GM18526 (cell line): ENCODE measurements at regions not wholly inside any gene's neighbourhood (a gene's known extent, or its start where the extent isn't known, plus 50 kb on each side); places are given as distances from the start of the nearest gene placed in this dataset.

Source experiments
- POLR2A ChIP-seq: IDR thresholded peaks from 3 replicates; pipeline ENCODE4 v1.6.1; 2011; ENCODE audit not compliant: insufficient read length; ENCODE audit errors: extremely low read depth

DNA sequence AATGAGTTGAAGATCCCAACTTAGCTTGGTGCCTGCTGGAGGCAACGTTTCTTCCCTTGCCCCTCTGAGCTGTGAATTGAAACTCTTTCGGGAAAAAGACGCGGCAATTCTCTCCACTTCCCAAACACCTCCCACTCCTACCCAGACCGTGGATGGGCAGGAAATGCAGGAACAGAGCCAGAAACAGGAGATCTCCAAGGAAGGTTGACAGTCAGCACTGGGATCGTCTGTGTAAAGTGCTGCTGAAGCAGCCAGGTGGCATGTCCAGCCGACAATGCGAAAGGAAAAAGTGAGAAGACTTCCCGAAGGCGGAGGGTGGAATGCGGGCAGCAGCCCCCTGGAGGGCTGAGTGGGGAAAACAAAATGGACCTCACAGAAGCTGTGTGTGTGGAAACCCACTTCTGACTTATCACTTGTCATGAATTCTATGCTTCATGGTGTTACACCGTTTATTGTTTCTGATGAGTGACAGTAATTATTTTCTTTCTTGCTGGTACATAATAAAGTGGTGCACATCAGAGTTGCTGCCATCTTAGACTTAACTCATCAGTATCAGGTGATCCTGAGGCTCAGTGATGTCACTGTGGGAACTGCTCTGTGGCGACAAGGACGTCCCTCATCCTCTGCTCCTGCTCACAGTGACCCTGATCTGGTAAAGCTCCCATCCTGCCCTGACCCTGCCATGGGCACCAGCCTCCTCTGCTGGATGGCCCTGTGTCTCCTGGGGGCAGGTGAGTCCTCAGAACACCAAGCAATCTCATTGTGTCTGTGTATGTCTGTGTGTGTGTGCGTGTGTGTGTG, 220.5 kb upstream of the PRSS1 start:
- TF ChIP-seq POLR2A: no peak

DNA sequence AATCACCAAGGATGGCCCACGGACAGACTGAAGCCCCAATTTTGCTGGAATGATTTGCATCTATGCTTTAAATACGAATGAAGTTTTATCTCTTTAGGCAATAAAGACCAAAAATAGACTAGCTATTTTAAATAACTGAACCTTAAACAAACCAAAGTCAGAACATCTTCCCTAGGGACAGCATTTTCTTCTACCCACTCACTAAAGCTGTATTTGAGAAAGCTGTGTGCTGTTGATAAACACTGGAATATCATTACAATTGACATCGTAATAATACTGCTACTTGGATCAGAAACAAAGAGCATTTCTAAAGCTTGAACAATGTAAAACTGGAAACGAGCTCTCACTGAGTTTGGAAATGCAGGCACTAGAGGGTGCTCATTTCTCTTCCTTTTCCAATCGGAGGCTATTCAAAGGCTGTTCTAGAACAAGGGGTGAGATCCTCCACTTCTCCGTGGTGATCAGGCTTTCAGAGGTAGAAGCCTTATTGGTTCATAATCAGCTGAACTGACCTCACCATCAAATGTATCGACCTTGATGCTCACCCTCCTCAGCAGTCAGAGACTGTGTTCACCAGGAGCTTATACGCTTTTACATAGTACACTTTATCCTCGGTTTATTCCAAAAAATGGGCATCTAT, 225.3 kb upstream of the PRSS1 start:
- TF ChIP-seq POLR2A: no peak

DNA sequence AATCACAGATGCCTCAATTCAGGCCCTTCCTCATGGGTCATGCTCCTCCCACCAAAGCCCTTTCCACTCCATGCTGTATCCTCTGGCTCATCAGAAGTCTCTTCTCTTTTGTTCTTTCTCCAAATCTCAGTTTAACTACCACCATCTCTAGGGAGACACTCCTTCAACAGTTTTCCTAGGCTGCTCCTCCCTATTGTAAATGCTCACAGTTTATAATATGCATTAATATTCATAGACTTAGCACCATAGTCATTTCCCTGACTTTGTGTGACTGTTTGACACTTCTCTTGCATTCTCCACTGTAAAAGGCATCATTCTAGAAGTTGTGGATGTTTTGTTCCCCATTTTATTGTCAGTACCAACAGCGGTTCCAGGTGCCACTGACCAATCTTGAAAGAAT, 226.5 kb upstream of the PRSS1 start:
- TF ChIP-seq POLR2A: no peak

DNA sequence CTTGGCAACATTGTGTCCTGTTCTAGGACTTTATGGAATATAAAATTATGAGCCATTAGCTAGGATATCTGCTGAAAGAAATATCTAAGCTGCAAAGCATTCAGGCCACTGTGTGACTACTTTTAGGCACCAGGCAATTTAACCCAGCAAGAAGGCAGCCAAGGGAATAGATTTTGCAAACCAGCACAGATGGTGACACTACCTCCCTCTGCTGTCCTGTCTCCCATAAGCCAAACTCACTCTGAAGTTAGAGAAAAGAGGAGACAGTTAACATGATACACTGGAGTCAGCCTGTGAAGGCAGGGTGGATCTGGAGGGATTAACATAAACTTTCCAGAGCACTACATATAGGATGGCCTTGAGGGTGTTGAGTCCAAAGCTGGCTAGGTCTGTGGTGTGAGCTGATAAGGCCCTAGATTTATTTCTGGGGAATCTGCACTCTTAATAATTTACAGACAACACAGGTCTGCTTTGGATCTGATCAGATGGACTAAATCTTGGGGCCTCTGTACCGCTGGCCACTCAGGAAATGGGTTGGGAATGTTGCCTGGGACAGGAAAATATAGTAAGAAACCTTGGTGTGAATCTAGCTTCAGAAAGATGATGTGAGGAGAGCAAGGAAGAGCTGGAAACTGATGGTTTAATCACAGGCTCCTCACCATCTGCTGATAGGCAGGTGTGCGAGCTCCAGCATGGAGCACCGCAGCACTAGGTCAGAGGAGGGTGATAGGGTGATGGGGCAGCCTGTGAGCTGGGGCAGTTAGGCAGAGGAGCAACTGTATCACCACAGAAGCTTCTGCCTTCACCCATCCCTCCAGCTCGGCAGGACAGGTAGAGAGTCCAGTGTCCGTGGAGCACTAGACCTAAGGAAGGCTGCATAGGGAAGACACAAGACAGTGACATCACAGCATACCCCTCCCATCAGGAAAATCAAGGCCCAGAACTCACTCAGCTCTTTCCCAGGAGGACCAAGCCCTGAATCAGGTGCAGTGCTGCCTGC, 229.9 kb upstream of the PRSS1 start:
- TF ChIP-seq POLR2A: no peak

DNA sequence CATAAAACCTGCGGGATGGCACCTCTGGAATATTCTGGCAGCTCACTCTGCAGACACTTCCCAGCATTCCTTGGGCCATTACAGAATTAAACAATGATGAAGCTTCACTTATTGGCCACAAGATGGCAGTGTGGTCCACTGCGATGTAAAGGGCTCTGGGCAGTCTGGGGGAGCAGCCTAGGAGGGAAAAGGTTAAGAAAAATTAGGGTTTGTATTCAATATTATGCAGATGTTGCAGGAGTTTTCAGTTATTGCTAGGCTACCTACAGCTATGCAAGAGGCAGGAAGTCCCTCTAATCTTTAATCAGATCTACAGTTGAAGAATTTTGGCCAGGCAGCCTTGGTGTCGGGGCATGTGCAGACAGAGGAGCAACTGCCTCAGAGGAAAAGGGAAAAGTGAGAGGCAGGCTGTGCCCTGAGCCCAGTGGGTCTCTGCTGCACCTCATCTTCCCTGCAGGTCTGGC, 233.2 kb upstream of the PRSS1 start:
- no peak for TF ChIP-seq POLR2A

DNA sequence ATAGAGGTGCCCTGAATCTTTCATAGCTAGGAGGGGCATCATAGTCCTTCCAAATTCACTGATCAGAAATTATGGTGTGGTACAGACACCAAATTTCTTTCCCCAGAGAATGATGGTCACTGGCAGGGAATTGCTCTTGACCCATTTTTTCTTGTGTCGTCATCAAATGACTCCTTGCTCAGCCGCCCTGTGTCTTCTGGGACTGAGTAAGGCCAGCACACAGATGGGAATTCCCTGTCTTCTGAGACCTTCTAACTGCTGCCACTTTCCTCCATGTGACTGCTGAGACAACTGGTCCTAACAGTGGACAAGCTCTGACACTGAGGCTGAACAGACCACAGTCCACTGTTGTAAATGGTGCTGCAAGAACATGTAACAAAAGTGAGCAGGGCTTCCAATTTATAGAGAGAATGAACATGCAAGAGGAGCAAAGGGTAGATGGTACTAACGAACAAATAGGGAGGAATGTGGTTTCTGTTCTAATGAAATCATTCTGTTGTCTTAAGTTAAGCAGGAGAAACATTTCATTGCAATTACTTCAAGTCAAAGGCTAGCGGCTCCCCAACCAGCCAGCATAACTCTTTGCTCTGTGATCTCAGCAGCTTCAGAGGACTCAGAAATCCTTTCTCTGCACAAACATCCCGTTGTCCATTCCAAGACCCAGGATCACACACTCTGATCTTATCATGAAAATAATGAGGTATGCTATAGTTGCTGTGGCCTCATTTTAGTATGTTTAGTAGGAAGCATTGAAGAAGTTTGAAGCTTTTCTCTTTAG, 235.9 kb upstream of the PRSS1 start:
- TF ChIP-seq POLR2A: no peak

DNA sequence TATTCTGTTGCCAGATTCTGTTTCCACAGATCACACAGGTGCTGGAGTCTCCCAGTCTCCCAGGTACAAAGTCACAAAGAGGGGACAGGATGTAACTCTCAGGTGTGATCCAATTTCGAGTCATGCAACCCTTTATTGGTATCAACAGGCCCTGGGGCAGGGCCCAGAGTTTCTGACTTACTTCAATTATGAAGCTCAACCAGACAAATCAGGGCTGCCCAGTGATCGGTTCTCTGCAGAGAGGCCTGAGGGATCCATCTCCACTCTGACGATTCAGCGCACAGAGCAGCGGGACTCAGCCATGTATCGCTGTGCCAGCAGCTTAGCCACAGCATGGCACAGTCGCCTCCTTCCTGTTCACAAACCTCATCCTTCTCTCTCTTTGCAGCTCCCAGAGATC, 237.5 kb upstream of the PRSS1 start:
- TF ChIP-seq POLR2A: no peak

DNA sequence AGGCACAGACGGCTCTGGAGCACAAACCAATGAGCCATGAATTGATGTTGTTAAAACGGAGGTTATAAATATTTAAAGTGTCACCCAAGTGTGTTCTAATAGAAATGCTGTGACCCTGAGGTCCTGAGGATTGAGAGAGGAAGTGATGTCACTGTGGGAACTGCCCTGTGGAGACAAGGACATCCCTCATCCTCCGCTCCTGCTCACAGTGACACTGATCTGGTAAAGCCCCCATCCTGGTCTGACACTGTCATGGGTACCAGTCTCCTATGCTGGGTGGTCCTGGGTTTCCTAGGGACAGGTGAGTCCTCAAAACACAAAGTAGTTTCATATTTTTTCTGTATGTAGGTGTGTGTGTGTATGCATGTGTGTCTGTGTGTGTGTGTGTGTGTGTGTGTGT, 237.9 kb upstream of the PRSS1 start:
- TF ChIP-seq POLR2A: no peak

DNA sequence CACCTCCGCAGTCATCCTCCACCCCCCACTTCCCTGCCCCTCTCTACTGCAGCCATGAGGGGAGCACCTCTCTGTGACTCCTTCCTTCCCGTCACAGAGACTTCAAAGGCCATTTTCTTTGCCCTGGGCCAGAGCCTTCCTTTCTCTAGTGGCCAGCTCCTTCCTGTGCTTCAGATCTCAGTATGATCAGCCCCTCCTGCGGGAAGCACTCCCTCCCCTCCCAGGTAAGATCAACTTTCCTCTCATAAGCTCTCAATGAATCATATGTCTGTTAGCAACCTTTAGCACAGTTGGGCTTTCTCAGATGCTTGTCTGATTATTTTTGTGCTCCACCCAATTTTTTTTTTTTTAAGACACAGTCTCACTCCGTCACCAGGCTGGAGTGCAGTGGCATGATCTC, 241.0 kb upstream of the PRSS1 start:
- TF ChIP-seq POLR2A: no peak

DNA sequence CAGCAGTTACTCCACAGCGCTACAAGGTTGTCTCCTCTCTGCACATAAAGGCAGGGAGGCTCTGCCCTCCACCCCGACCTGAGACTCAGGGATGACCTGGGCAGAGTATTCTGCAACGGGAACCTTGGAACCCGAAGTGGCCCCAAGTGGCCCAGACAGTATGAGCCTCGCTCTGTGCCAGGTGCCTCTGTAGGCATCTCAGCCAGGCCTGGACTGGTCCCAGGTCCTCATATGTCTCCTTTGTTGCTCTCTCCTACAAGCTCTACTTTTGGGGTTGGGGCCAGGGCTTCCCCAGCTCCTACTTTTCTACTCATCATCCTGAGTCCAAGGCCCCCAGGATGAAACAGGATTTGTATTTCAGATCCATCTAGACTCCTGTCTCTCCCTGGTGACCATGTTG, 241.5 kb upstream of the PRSS1 start:
- no peak for TF ChIP-seq POLR2A

DNA sequence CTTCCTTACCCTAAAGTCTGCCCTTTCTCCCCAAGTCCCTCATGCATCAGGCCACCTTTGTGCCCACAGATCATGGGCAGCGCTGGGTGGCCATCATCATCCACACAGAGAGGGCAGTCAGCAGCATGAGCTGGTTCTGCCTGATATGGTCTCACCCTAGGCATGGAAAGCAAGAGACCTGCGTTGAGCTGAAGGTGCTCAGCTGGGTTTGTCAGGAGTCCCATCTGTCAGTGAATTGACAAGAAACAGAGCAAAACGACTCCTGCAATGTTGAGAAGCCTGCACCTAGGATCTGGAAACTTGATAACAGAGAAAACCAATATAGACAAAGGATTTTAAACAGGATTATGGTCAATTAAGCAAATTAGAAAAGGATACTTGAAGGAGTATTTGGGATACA, 242.7 kb upstream of the PRSS1 start:
- TF ChIP-seq POLR2A: no peak

DNA sequence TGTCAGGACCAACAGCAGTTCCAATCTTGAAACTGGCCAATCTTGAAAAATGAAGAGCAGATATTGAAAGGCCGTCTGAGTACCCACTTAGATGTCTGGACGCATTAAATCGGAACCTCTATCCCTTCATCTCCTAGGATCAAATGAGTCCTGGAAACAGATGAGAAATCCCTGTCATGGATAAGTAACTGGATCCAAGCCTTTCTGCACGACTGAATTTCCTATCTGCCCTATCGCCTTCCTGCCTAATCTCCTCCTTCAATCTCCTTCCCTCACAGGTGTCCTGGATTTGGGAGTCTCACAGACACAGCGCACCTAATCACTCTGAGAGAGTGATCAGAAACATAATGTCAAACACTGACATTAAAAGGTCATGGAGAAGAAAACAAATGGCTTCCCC, 245.2 kb upstream of the PRSS58 start:
- no peak for TF ChIP-seq POLR2A

DNA sequence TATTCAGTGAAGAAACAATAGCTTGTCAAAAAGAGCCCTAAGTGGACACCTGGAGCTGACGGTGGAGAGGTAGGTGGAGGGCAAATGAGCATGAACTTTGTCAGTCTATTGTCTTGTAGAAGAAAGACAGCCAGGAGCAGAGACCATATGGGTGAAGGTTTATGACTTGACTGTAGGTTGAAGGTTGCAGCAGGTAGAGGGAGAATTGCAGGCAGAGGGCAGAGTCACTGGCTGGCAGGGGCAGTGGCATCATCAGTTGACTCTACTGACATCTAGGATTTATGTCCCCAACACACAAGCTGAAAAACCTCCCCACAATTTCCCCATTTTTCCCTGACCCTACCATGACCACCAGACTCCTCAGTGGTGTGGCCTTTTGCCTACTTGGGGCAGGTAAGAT, 243.6 kb upstream of the PRSS58 start:
- TF ChIP-seq POLR2A: no peak

DNA sequence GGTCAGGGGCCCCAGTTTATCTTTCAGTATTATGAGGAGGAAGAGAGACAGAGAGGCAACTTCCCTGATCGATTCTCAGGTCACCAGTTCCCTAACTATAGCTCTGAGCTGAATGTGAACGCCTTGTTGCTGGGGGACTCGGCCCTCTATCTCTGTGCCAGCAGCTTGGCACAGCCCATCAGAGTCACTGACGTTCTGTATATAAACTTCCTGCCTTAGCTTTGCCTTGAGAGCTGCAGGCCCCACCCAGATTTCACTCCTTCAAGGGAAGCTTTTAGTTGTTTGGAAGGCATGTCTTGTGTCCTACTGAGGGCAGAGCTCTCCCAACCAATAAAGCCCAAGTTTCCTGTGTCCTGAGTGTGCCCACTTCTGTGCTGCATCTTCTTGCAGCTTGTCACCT, 242.5 kb upstream of the PRSS58 start:
- no peak for TF ChIP-seq POLR2A

DNA sequence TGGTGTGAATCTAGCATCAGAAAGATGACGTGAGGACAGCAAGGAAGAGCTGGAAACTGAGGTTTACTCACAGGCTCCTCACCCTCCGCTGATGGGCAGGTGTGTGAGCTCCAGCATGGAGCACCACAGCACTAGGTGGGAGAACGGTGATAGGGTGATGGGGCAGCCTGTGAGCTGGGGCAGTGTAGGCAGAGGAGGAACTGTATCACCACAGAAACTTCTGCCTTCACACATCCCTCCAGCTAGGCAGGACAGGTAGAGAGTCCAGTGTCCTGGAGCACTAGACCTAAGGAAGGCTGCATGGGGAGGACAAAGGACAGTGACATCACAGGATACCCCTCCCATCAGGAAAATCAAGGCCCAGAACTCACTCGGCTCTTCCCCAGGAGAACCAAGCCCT, 241.8 kb upstream of the PRSS58 start:
- TF ChIP-seq POLR2A: no peak
